Hepatocyte (in vitro differentiated cells): ENCODE measurements at regions not wholly inside any gene's neighbourhood (a gene's known extent, or its start where the extent isn't known, plus 50 kb on each side); places are given as distances from the start of the nearest gene placed in this dataset.

Experiments
- DNase-seq: peaks from one replicate; pipeline ENCODE4 v3.0.0-alpha.2; 2016; ENCODE audit warnings: low spot score
- H2AFZ ChIP-seq: fragments of 200-600 bp; sonication (generic); 2 replicates; pipeline ENCODE4 v1.6.0; 2016; ENCODE audit warnings: antibody characterized with exemption, mild to moderate bottlenecking
- H3K27ac ChIP-seq: fragments of 200-600 bp; sonication (generic); 2 replicates; pipeline ENCODE4 v1.5.1; 2016; ENCODE audit warnings: mild to moderate bottlenecking
- H3K27me3 ChIP-seq: fragments of 200-600 bp; sonication (generic); 2 replicates; pipeline ENCODE4 v1.6.1; 2016
- H3K36me3 ChIP-seq: fragments of 200-600 bp; sonication (generic); replicated peaks from 2 replicates; pipeline ENCODE4 v1.5.1; 2016; ENCODE audit warnings: low read depth; ENCODE audit not compliant: insufficient read depth
- H3K4me1 ChIP-seq: fragments of 200-600 bp; sonication (generic); 2 replicates; pipeline ENCODE4 v1.5.1; 2016; ENCODE audit warnings: mild to moderate bottlenecking, moderate library complexity; ENCODE audit not compliant: insufficient read depth
- H3K4me2 ChIP-seq: fragments of 200-600 bp; sonication (generic); 2 replicates; pipeline ENCODE4 v1.6.0; 2016
- H3K4me3 ChIP-seq: fragments of 200-600 bp; sonication (generic); 2 replicates; pipeline ENCODE4 v1.5.1; 2016; ENCODE audit warnings: mild to moderate bottlenecking
- H3K79me2 ChIP-seq: fragments of 200-600 bp; sonication (generic); 2 replicates; pipeline ENCODE4 v1.6.0; 2017; ENCODE audit warnings: mild to moderate bottlenecking
- H3K9me2 ChIP-seq: fragments of 200-600 bp; sonication (generic); replicated peaks from 2 replicates; pipeline ENCODE4 v1.6.0; 2017; ENCODE audit warnings: mild to moderate bottlenecking; ENCODE audit not compliant: insufficient read depth
- H3K9me3 ChIP-seq: fragments of 200-600 bp; sonication (generic); 2 replicates; pipeline ENCODE4 v1.5.1; 2016; ENCODE audit warnings: low read depth, mild to moderate bottlenecking
- H4K20me1 ChIP-seq: fragments of 200-600 bp; sonication (generic); 2 replicates; pipeline ENCODE4 v1.6.0; 2016; ENCODE audit warnings: mild to moderate bottlenecking; ENCODE audit not compliant: insufficient read depth, poor library complexity, severe bottlenecking
- EZH2 ChIP-seq: fragments of 200-600 bp; sonication (generic); IDR thresholded peaks from 2 replicates; pipeline ENCODE4 v1.6.1; 2016; ENCODE audit warnings: antibody characterized with exemption, mild to moderate bottlenecking, borderline replicate concordance
- EZH2phosphoT487 ChIP-seq: fragments of 200-600 bp; sonication (generic); IDR thresholded peaks from one replicate; pipeline ENCODE4 v1.6.1; 2018; ENCODE audit warnings: antibody characterized with exemption, mild to moderate bottlenecking, low read depth, moderate library complexity; ENCODE audit not compliant: unreplicated experiment, severe bottlenecking
- WGBS: methylation state at CpG from one replicate; pipeline ENCODE4 v1.1.6; 2016; ENCODE audit warnings: low lambda C conversion rate; ENCODE audit errors: missing lambda C conversion rate; 5-methylcytosine and 5-hydroxymethylcytosine counted together
- TF ChIP-seq, protein P1 (sequence below): fragments of 200-600 bp; sonication (generic); IDR thresholded peaks from 2 replicates; pipeline ENCODE4 v1.5.1; 2016; ENCODE audit warnings: antibody characterized with exemption, mild to moderate bottlenecking; ENCODE audit not compliant: poor library complexity

DNA sequence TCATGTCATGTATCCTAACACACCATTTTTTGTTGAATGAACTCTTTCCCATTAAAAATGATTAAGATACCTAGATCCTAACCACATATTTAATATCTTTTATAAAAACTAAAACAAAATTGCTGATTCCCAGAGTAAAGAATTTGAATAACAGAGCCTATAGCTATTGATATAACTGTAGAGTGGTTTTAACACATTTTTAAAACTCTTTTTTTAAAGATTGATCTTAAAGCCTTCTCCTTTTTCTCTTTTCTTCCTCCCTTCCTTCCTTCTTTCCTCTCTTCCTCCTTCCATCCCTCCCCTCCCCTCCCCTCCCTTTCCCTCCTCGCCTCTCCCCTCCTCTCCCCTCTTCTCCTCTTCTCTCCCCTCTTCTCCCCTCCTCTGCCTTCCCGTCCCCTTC is 605.4 kb upstream of the FZD8 start:
- no peaks in the 10 kb centered on the region for H3K9me2 ChIP-seq
- H3K36me3 ChIP-seq: no peaks in the 10 kb centered on the region
- no peak overlapping the region for H3K4me2 ChIP-seq
- no peaks in the 10 kb centered on the region for H3K27me3 ChIP-seq
- H3K27ac ChIP-seq: no peak overlapping the region
- H2AFZ ChIP-seq: no peak overlapping the region
- H4K20me1 ChIP-seq: no peaks in the 10 kb centered on the region
- no peaks in the 10 kb centered on the region for H3K79me2 ChIP-seq
- DNase-seq: no peak
- 56% methylated on average over 1 of the region's 2 CpGs for WGBS
- TF ChIP-seq EZH2phosphoT487: no peak
- TF ChIP-seq, protein P1, sequence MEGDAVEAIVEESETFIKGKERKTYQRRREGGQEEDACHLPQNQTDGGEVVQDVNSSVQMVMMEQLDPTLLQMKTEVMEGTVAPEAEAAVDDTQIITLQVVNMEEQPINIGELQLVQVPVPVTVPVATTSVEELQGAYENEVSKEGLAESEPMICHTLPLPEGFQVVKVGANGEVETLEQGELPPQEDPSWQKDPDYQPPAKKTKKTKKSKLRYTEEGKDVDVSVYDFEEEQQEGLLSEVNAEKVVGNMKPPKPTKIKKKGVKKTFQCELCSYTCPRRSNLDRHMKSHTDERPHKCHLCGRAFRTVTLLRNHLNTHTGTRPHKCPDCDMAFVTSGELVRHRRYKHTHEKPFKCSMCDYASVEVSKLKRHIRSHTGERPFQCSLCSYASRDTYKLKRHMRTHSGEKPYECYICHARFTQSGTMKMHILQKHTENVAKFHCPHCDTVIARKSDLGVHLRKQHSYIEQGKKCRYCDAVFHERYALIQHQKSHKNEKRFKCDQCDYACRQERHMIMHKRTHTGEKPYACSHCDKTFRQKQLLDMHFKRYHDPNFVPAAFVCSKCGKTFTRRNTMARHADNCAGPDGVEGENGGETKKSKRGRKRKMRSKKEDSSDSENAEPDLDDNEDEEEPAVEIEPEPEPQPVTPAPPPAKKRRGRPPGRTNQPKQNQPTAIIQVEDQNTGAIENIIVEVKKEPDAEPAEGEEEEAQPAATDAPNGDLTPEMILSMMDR: no peak
- no peak for TF ChIP-seq EZH2
- no peaks in the 10 kb centered on the region for H3K4me1 ChIP-seq
- no peak overlapping the region for H3K4me3 ChIP-seq
- H3K9me3 ChIP-seq: no peaks in the 10 kb centered on the region

DNA sequence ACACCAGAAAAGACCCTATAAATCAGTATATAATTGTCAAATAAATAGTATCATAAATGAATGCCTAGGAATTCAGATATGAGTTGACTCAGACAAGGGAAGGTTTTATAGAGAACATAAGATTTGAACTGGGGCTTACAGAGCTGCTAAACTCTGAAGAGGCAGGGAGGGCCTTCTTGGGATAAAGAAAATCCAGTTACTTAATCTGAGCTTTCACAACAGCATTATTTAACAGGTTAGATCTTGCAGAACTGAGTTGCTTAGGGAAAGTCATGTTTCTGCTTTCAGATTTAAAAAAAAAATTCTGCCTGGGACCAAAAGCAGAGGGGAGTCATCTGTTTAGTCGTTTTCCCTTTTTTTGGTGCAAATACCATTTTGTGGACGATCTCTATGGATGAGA is 594.8 kb upstream of the FZD8 start:
- H2AFZ ChIP-seq: no peak overlapping the region
- no peaks in the 10 kb centered on the region for H3K27me3 ChIP-seq
- DNase-seq: no peak
- H3K9me3 ChIP-seq: no peaks in the 10 kb centered on the region
- 79% methylated on average over 2 of the region's 2 CpGs for WGBS
- H3K9me2 ChIP-seq: no peaks in the 10 kb centered on the region
- no peaks in the 10 kb centered on the region for H3K4me1 ChIP-seq
- no peak overlapping the region for H3K4me2 ChIP-seq
- no peak overlapping the region for H3K4me3 ChIP-seq
- no peaks in the 10 kb centered on the region for H4K20me1 ChIP-seq
- TF ChIP-seq EZH2 (no peak), EZH2phosphoT487 (no peak)
- TF ChIP-seq, protein P1: no peak
- H3K36me3 ChIP-seq: no peaks in the 10 kb centered on the region
- H3K27ac ChIP-seq: no peak overlapping the region
- H3K79me2 ChIP-seq: no peaks in the 10 kb centered on the region

DNA sequence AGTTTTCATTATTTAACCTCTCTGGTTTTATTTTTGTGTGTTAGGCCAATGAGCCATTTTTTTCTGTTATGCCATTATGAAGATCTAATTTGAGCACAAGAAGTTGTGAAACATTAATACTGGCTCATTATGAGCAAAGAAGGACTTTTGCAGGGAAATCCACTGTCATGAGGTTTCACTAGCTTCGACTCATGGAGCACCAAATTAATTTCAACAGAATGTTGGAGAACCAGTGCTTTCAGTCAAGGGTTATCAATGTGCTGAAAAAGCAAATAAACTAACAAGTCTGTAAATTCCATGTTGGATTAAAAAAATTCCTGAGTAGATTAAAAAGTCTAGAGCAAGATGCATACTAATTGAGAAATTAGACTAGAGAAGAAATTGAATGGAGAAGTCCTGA is 594.2 kb upstream of the FZD8 start:
- DNase-seq: no peak
- Histone ChIP-seq H2AFZ (no peak overlapping the region), H3K4me1 (no peaks in the 10 kb centered on the region), H4K20me1 (no peaks in the 10 kb centered on the region), H3K9me3 (no peaks in the 10 kb centered on the region), H3K4me2 (no peak overlapping the region), H3K36me3 (no peaks in the 10 kb centered on the region), H3K79me2 (no peaks in the 10 kb centered on the region), H3K27ac (no peak overlapping the region), H3K27me3 (no peaks in the 10 kb centered on the region), H3K4me3 (no peak overlapping the region), H3K9me2 (no peaks in the 10 kb centered on the region)
- 55% methylated on average over 1 of the region's 1 CpG for WGBS
- TF ChIP-seq, protein P1: no peak
- no peak for TF ChIP-seq EZH2
- no peak for TF ChIP-seq EZH2phosphoT487

DNA sequence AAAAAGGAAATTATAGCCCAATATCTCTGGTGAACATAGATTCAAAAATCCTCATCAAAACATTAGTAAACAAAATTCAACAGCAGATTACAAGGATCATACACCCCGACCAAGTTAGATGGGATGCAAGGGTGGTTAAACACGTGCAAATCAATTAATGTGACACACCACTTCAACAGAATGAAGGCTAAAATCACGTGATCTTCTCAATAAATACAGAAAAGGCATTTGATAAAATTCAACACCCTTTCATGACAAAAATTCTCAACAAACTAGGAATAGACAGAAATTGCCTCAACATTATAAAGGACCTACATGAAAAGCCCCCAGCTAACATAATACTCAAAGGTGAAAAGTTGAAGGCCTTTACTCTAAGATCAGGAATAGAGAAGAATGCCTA is 590.8 kb upstream of the FZD8 start:
- no peak overlapping the region for H3K4me3 ChIP-seq
- no peaks in the 10 kb centered on the region for H3K36me3 ChIP-seq
- no peaks in the 10 kb centered on the region for H3K79me2 ChIP-seq
- 81% methylated on average over 3 of the region's 3 CpGs for WGBS
- TF ChIP-seq, protein P1: no peak
- TF ChIP-seq EZH2 (no peak), EZH2phosphoT487 (no peak)
- H4K20me1 ChIP-seq: no peaks in the 10 kb centered on the region
- H3K4me1 ChIP-seq: no peaks in the 10 kb centered on the region
- H3K4me2 ChIP-seq: no peak overlapping the region
- no peaks in the 10 kb centered on the region for H3K9me2 ChIP-seq
- no peaks in the 10 kb centered on the region for H3K27me3 ChIP-seq
- no peak overlapping the region for H2AFZ ChIP-seq
- DNase-seq: no peak
- no peaks in the 10 kb centered on the region for H3K9me3 ChIP-seq
- no peak overlapping the region for H3K27ac ChIP-seq
